ENCODE measurements at regions not wholly inside any gene's neighbourhood (a gene's known extent, or its start where the extent isn't known, plus 50 kb on each side); places are given as distances from the start of the nearest gene placed in this dataset.

- TF ChIP-seq CTCF (IDR thresholded peaks at IDR 0.05 in 4 of 5, conservative IDR thresholded peaks at IDR 0.05 in 1 of 5) (no peak), POLR2A (IDR thresholded peaks at IDR 0.05) (no peak)
Observed at GRCh38 chr18:56270671-56271250, 367.6 kb downstream of the TXNL1 start.

Data from gastrocnemius medialis (tissue), 4 donors.